ENCODE measurements at regions not wholly inside any gene's neighbourhood (a gene's known extent, or its start where the extent isn't known, plus 50 kb on each side); places are given as distances from the start of the nearest gene placed in this dataset.

GRCh38 chr13:102508411-102508810, 88.4 kb upstream of the TPP2 start:
- Histone ChIP-seq H3K4me3 (replicated peaks; ENCODE audit: insufficient read depth, low read length) (no peak overlapping the region), H3K27ac (replicated peaks) (no peak overlapping the region), H3K27me3 (ENCODE audit: insufficient read depth, poor library complexity, severe bottlenecking) (no peaks in the 10 kb centered on the region)
- TF ChIP-seq, protein P1, sequence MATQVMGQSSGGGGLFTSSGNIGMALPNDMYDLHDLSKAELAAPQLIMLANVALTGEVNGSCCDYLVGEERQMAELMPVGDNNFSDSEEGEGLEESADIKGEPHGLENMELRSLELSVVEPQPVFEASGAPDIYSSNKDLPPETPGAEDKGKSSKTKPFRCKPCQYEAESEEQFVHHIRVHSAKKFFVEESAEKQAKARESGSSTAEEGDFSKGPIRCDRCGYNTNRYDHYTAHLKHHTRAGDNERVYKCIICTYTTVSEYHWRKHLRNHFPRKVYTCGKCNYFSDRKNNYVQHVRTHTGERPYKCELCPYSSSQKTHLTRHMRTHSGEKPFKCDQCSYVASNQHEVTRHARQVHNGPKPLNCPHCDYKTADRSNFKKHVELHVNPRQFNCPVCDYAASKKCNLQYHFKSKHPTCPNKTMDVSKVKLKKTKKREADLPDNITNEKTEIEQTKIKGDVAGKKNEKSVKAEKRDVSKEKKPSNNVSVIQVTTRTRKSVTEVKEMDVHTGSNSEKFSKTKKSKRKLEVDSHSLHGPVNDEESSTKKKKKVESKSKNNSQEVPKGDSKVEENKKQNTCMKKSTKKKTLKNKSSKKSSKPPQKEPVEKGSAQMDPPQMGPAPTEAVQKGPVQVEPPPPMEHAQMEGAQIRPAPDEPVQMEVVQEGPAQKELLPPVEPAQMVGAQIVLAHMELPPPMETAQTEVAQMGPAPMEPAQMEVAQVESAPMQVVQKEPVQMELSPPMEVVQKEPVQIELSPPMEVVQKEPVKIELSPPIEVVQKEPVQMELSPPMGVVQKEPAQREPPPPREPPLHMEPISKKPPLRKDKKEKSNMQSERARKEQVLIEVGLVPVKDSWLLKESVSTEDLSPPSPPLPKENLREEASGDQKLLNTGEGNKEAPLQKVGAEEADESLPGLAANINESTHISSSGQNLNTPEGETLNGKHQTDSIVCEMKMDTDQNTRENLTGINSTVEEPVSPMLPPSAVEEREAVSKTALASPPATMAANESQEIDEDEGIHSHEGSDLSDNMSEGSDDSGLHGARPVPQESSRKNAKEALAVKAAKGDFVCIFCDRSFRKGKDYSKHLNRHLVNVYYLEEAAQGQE (IDR thresholded peaks at IDR 0.05; ENCODE audit: insufficient replicate concordance, low read depth): no peak
- TF ChIP-seq, protein P2, sequence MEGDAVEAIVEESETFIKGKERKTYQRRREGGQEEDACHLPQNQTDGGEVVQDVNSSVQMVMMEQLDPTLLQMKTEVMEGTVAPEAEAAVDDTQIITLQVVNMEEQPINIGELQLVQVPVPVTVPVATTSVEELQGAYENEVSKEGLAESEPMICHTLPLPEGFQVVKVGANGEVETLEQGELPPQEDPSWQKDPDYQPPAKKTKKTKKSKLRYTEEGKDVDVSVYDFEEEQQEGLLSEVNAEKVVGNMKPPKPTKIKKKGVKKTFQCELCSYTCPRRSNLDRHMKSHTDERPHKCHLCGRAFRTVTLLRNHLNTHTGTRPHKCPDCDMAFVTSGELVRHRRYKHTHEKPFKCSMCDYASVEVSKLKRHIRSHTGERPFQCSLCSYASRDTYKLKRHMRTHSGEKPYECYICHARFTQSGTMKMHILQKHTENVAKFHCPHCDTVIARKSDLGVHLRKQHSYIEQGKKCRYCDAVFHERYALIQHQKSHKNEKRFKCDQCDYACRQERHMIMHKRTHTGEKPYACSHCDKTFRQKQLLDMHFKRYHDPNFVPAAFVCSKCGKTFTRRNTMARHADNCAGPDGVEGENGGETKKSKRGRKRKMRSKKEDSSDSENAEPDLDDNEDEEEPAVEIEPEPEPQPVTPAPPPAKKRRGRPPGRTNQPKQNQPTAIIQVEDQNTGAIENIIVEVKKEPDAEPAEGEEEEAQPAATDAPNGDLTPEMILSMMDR (IDR thresholded peaks at IDR 0.05; ENCODE audit: insufficient read depth, low read length): no peak
- TF ChIP-seq SPI1 (IDR thresholded peaks at IDR 0.05; ENCODE audit: borderline replicate concordance, low read depth) (no peak), POLR2AphosphoS5 (IDR thresholded peaks at IDR 0.05; ENCODE audit: low read depth) (no peak), GABPA (IDR thresholded peaks at IDR 0.05; ENCODE audit: low read depth) (no peak)
- DNase-seq (ENCODE audit: low read depth in 1 of 2, low spot score in 1 of 2): no peak

- TF ChIP-seq POLR2AphosphoS5 (IDR thresholded peaks at IDR 0.05; ENCODE audit: low read depth) (no peak), SPI1 (IDR thresholded peaks at IDR 0.05; ENCODE audit: borderline replicate concordance, low read depth) (no peak), GABPA (IDR thresholded peaks at IDR 0.05; ENCODE audit: low read depth) (no peak)
- TF ChIP-seq, protein P2 (IDR thresholded peaks at IDR 0.05; ENCODE audit: insufficient read depth, low read length): no peak
- TF ChIP-seq, protein P1 (IDR thresholded peaks at IDR 0.05; ENCODE audit: insufficient replicate concordance, low read depth): no peak
- H3K27me3 ChIP-seq (ENCODE audit: insufficient read depth, poor library complexity, severe bottlenecking): no peaks in the 10 kb centered on the region
- no peak for DNase-seq (ENCODE audit: low read depth in 1 of 2, low spot score in 1 of 2)
- H3K27ac ChIP-seq (replicated peaks): no peak overlapping the region
- H3K4me3 ChIP-seq (replicated peaks; ENCODE audit: insufficient read depth, low read length): no peak overlapping the region
Measured at GRCh38 chr13:102504002-102504401, 92.8 kb upstream of the TPP2 start.

DNA sequence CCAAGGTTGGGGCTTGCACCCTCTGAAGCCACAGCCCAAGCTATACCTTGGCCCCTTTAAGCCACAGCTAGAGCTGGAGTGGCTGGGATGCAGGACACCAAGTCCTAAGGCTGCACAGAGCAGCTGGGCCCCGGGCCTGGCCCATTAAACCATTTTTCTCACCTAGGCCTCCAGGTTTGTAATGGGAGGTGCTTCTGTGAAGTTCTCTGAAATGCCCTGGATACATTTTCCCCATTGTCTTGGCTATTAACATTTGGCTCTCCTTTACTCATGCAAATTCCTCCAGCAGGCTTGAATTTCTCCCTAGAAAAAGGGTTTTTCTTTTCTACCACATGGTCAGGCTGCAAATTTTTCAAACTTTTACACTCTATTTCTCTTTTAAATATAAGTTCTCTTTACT, 93.8 kb upstream of the FGF14 start:
- Histone ChIP-seq H3K4me3 (replicated peaks; ENCODE audit: insufficient read depth, low read length) (no peak overlapping the region), H3K27ac (replicated peaks) (no peak overlapping the region), H3K27me3 (ENCODE audit: insufficient read depth, poor library complexity, severe bottlenecking) (no peaks in the 10 kb centered on the region)
- no peak for DNase-seq (ENCODE audit: low read depth in 1 of 2, low spot score in 1 of 2)
- TF ChIP-seq GABPA (IDR thresholded peaks at IDR 0.05; ENCODE audit: low read depth) (no peak), SPI1 (IDR thresholded peaks at IDR 0.05; ENCODE audit: borderline replicate concordance, low read depth) (no peak), POLR2AphosphoS5 (IDR thresholded peaks at IDR 0.05; ENCODE audit: low read depth) (no peak)
- TF ChIP-seq, protein P1 (IDR thresholded peaks at IDR 0.05; ENCODE audit: insufficient replicate concordance, low read depth): no peak
- TF ChIP-seq, protein P2 (IDR thresholded peaks at IDR 0.05; ENCODE audit: insufficient read depth, low read length): no peak

All from HL-60 (cell line).